ENCODE measurements at regions not wholly inside any gene's neighbourhood (a gene's known extent, or its start where the extent isn't known, plus 50 kb on each side); places are given as distances from the start of the nearest gene placed in this dataset.

GRCh38 chr13:63855457-63856118 is 2439.9 kb upstream of the PCDH20 start:
- TF ChIP-seq ZFP30 (CRISPR knock-in tag; IDR thresholded peaks at IDR 0.05) (no peak), TCF4 (CRISPR knock-in tag; IDR thresholded peaks at IDR 0.05; ENCODE audit: borderline replicate concordance) (no peak), CSRNP3 (CRISPR knock-in tag; IDR thresholded peaks at IDR 0.05) (no peak), ISL1 (CRISPR knock-in tag; IDR thresholded peaks at IDR 0.05) (no peak), BACH2 (CRISPR knock-in tag; IDR thresholded peaks at IDR 0.05; ENCODE audit: borderline replicate concordance) (no peak), CREB5 (CRISPR knock-in tag; IDR thresholded peaks at IDR 0.05; ENCODE audit: low read depth) (no peak), SNAI2 (CRISPR knock-in tag; IDR thresholded peaks at IDR 0.05) (no peak), GLIS3 (CRISPR knock-in tag; IDR thresholded peaks at IDR 0.05) (no peak), CSDC2 (CRISPR knock-in tag; IDR thresholded peaks at IDR 0.05) (no peak), ARNTL (CRISPR knock-in tag; IDR thresholded peaks at IDR 0.05; ENCODE audit: borderline replicate concordance, low read depth) (no peak), ZC3H10 (CRISPR knock-in tag; IDR thresholded peaks at IDR 0.05) (no peak), ESRRG (CRISPR knock-in tag; IDR thresholded peaks at IDR 0.05) (no peak), OSR1 (CRISPR knock-in tag; IDR thresholded peaks at IDR 0.05) (no peak), TOX (CRISPR knock-in tag; IDR thresholded peaks at IDR 0.05; ENCODE audit: borderline replicate concordance) (no peak)
- ATAC-seq: no peak

GRCh38 chr13:63853816-63854215 is 2438.2 kb upstream of the PCDH20 start:
- TF ChIP-seq POU6F1 (CRISPR knock-in tag; IDR thresholded peaks at IDR 0.05; ENCODE audit: borderline replicate concordance, low read depth) (no peak), CREB5 (CRISPR knock-in tag; IDR thresholded peaks at IDR 0.05; ENCODE audit: low read depth) (no peak), SNAI2 (CRISPR knock-in tag; IDR thresholded peaks at IDR 0.05) (no peak), TOX (CRISPR knock-in tag; IDR thresholded peaks at IDR 0.05; ENCODE audit: borderline replicate concordance) (no peak), ESRRG (CRISPR knock-in tag; IDR thresholded peaks at IDR 0.05) (no peak), OSR1 (CRISPR knock-in tag; IDR thresholded peaks at IDR 0.05) (no peak), CSDC2 (CRISPR knock-in tag; IDR thresholded peaks at IDR 0.05) (no peak), ZNF565 (CRISPR knock-in tag; conservative IDR thresholded peaks at IDR 0.05; ENCODE audit: low read depth) (no peak), PPARA (CRISPR knock-in tag; IDR thresholded peaks at IDR 0.05; ENCODE audit: borderline replicate concordance) (no peak), RARB (CRISPR knock-in tag; IDR thresholded peaks at IDR 0.05) (no peak), TSHZ2 (CRISPR knock-in tag; IDR thresholded peaks at IDR 0.05) (no peak), ISL1 (CRISPR knock-in tag; IDR thresholded peaks at IDR 0.05) (no peak), ZNF70 (CRISPR knock-in tag; IDR thresholded peaks at IDR 0.05) (no peak)
- no peak for ATAC-seq

- no peak for ATAC-seq
- TF ChIP-seq TOX (CRISPR knock-in tag; IDR thresholded peaks at IDR 0.05; ENCODE audit: borderline replicate concordance) (no peak), ESRRG (CRISPR knock-in tag; IDR thresholded peaks at IDR 0.05) (no peak), ZNF8 (CRISPR knock-in tag; IDR thresholded peaks at IDR 0.05) (no peak), ZNF565 (CRISPR knock-in tag; conservative IDR thresholded peaks at IDR 0.05; ENCODE audit: low read depth) (no peak), POU6F1 (CRISPR knock-in tag; IDR thresholded peaks at IDR 0.05; ENCODE audit: borderline replicate concordance, low read depth) (no peak), RARB (CRISPR knock-in tag; IDR thresholded peaks at IDR 0.05) (no peak), GLIS3 (CRISPR knock-in tag; IDR thresholded peaks at IDR 0.05) (no peak), CREB5 (CRISPR knock-in tag; IDR thresholded peaks at IDR 0.05; ENCODE audit: low read depth) (no peak), BACH2 (CRISPR knock-in tag; IDR thresholded peaks at IDR 0.05; ENCODE audit: borderline replicate concordance) (no peak), ISL1 (CRISPR knock-in tag; IDR thresholded peaks at IDR 0.05) (no peak), CSDC2 (CRISPR knock-in tag; IDR thresholded peaks at IDR 0.05) (no peak), CSRNP3 (CRISPR knock-in tag; IDR thresholded peaks at IDR 0.05) (no peak)
These were observed 2435.9 kb upstream of the PCDH20 start for GRCh38 chr13:63851526-63851925.
